GM23338 (cell line): ENCODE measurements at regions not wholly inside any gene's neighbourhood (a gene's known extent, or its start where the extent isn't known, plus 50 kb on each side); places are given as distances from the start of the nearest gene placed in this dataset.

ENCODE experiments used
- CREB1 ChIP-seq: fragments of 250-450 bp; sonication (Bioruptor Pico); IDR thresholded peaks from 2 replicates; pipeline ENCODE4 v1.5.0; 2020; ENCODE audit warnings: low read depth, mild to moderate bottlenecking, moderate library complexity
- EZH2 ChIP-seq: fragments of 200-600 bp; sonication (generic); IDR thresholded peaks from one replicate; pipeline ENCODE4 v1.8.0; 2017; ENCODE audit warnings: antibody characterized with exemption, mild to moderate bottlenecking, low read depth; ENCODE audit not compliant: unreplicated experiment
- EZH2phosphoT487 ChIP-seq: fragments of 200-600 bp; sonication (generic); IDR thresholded peaks from one replicate; pipeline ENCODE4 v1.8.1; 2018; ENCODE audit warnings: antibody characterized with exemption; ENCODE audit not compliant: unreplicated experiment
- JUNB ChIP-seq: IDR thresholded peaks from one replicate; pipeline ENCODE4 v1.6.1; 2016; ENCODE audit warnings: antibody characterized with exemption; ENCODE audit not compliant: unreplicated experiment
- NANOG ChIP-seq: IDR thresholded peaks from 2 replicates; pipeline ENCODE4 v1.6.1; 2016; ENCODE audit warnings: antibody characterized with exemption, borderline replicate concordance
- POLR2AphosphoS5 ChIP-seq: IDR thresholded peaks from 2 replicates; pipeline ENCODE4 v1.6.1; 2016; ENCODE audit warnings: antibody characterized with exemption, low read depth
- STAT1 ChIP-seq: IDR thresholded peaks from one replicate; pipeline ENCODE4 v1.6.1; 2016; ENCODE audit warnings: antibody characterized with exemption; ENCODE audit not compliant: unreplicated experiment
- ZNF114 ChIP-seq: fragments of 250-450 bp; sonication (Bioruptor Pico); IDR thresholded peaks from 2 replicates; pipeline ENCODE4 v1.5.0; 2020; ENCODE audit warnings: mild to moderate bottlenecking, moderate library complexity
- ZNF331 ChIP-seq: fragments of 250-450 bp; sonication (Bioruptor Pico); IDR thresholded peaks from 2 replicates; pipeline ENCODE4 v1.5.0; 2020; ENCODE audit warnings: low read depth, mild to moderate bottlenecking, moderate library complexity
- TF ChIP-seq, protein P1 (sequence below), 2 experiments: fragments of 200-600 bp in 1 of 2; sonication (generic) in 1 of 2; conservative IDR thresholded peaks; 2 replicates each; pipeline versions ENCODE4 v1.5.1 to v1.6.1; 2016 to 2017; ENCODE audit warnings: antibody characterized with exemption in 2 of 2, low read depth in 2 of 2, mild to moderate bottlenecking in 2 of 2, moderate library complexity in 1 of 2
- TF ChIP-seq, protein P2 (sequence below): IDR thresholded peaks from one replicate; pipeline ENCODE4 v1.6.1; 2018; ENCODE audit warnings: antibody characterized with exemption; ENCODE audit not compliant: unreplicated experiment
- TF ChIP-seq, protein P3 (sequence below): IDR thresholded peaks from 2 replicates; pipeline ENCODE4 v1.6.1; 2016; ENCODE audit warnings: antibody characterized with exemption
- TF ChIP-seq, protein P4 (sequence below): fragments of 250-450 bp; sonication (Bioruptor Pico); IDR thresholded peaks from 2 replicates; pipeline ENCODE4 v1.5.0; 2020; ENCODE audit warnings: mild to moderate bottlenecking, moderate library complexity

DNA sequence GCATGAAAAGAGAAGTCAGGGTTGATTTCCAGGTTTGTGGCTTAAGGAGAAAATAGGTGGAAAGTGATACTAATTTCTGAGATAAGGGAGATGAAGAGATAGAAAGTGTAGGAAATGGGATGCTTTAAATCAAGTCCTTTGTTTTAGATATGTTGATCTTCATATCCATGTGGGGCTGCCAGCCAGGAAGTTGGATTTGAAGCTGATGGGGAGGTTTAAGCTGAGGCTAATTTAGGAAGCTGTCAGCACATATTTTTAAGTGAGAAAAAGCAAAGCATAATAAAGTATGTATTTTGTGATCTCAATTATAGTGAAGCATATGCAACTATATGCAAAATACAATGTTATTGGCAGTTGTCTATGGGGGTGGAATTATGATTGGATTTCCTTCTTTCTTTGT is 428.4 kb downstream of the CSNK1G3 start:
- TF ChIP-seq, protein P1, sequence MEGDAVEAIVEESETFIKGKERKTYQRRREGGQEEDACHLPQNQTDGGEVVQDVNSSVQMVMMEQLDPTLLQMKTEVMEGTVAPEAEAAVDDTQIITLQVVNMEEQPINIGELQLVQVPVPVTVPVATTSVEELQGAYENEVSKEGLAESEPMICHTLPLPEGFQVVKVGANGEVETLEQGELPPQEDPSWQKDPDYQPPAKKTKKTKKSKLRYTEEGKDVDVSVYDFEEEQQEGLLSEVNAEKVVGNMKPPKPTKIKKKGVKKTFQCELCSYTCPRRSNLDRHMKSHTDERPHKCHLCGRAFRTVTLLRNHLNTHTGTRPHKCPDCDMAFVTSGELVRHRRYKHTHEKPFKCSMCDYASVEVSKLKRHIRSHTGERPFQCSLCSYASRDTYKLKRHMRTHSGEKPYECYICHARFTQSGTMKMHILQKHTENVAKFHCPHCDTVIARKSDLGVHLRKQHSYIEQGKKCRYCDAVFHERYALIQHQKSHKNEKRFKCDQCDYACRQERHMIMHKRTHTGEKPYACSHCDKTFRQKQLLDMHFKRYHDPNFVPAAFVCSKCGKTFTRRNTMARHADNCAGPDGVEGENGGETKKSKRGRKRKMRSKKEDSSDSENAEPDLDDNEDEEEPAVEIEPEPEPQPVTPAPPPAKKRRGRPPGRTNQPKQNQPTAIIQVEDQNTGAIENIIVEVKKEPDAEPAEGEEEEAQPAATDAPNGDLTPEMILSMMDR (conservative IDR thresholded peaks at IDR 0.05; ENCODE audit: low read depth in 2 of 2) = no peak
- TF ChIP-seq POLR2AphosphoS5 (no peak), EZH2 (no peak), NANOG (no peak), EZH2phosphoT487 (no peak), JUNB (no peak), CREB1 (CRISPR knock-in tag) (no peak), ZNF114 (CRISPR knock-in tag) (no peak), ZNF331 (no peak), STAT1 (no peak)
- TF ChIP-seq, protein P2, sequence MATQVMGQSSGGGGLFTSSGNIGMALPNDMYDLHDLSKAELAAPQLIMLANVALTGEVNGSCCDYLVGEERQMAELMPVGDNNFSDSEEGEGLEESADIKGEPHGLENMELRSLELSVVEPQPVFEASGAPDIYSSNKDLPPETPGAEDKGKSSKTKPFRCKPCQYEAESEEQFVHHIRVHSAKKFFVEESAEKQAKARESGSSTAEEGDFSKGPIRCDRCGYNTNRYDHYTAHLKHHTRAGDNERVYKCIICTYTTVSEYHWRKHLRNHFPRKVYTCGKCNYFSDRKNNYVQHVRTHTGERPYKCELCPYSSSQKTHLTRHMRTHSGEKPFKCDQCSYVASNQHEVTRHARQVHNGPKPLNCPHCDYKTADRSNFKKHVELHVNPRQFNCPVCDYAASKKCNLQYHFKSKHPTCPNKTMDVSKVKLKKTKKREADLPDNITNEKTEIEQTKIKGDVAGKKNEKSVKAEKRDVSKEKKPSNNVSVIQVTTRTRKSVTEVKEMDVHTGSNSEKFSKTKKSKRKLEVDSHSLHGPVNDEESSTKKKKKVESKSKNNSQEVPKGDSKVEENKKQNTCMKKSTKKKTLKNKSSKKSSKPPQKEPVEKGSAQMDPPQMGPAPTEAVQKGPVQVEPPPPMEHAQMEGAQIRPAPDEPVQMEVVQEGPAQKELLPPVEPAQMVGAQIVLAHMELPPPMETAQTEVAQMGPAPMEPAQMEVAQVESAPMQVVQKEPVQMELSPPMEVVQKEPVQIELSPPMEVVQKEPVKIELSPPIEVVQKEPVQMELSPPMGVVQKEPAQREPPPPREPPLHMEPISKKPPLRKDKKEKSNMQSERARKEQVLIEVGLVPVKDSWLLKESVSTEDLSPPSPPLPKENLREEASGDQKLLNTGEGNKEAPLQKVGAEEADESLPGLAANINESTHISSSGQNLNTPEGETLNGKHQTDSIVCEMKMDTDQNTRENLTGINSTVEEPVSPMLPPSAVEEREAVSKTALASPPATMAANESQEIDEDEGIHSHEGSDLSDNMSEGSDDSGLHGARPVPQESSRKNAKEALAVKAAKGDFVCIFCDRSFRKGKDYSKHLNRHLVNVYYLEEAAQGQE = no peak
- TF ChIP-seq, protein P3, sequence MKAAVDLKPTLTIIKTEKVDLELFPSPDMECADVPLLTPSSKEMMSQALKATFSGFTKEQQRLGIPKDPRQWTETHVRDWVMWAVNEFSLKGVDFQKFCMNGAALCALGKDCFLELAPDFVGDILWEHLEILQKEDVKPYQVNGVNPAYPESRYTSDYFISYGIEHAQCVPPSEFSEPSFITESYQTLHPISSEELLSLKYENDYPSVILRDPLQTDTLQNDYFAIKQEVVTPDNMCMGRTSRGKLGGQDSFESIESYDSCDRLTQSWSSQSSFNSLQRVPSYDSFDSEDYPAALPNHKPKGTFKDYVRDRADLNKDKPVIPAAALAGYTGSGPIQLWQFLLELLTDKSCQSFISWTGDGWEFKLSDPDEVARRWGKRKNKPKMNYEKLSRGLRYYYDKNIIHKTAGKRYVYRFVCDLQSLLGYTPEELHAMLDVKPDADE = no peak
- TF ChIP-seq, protein P4, sequence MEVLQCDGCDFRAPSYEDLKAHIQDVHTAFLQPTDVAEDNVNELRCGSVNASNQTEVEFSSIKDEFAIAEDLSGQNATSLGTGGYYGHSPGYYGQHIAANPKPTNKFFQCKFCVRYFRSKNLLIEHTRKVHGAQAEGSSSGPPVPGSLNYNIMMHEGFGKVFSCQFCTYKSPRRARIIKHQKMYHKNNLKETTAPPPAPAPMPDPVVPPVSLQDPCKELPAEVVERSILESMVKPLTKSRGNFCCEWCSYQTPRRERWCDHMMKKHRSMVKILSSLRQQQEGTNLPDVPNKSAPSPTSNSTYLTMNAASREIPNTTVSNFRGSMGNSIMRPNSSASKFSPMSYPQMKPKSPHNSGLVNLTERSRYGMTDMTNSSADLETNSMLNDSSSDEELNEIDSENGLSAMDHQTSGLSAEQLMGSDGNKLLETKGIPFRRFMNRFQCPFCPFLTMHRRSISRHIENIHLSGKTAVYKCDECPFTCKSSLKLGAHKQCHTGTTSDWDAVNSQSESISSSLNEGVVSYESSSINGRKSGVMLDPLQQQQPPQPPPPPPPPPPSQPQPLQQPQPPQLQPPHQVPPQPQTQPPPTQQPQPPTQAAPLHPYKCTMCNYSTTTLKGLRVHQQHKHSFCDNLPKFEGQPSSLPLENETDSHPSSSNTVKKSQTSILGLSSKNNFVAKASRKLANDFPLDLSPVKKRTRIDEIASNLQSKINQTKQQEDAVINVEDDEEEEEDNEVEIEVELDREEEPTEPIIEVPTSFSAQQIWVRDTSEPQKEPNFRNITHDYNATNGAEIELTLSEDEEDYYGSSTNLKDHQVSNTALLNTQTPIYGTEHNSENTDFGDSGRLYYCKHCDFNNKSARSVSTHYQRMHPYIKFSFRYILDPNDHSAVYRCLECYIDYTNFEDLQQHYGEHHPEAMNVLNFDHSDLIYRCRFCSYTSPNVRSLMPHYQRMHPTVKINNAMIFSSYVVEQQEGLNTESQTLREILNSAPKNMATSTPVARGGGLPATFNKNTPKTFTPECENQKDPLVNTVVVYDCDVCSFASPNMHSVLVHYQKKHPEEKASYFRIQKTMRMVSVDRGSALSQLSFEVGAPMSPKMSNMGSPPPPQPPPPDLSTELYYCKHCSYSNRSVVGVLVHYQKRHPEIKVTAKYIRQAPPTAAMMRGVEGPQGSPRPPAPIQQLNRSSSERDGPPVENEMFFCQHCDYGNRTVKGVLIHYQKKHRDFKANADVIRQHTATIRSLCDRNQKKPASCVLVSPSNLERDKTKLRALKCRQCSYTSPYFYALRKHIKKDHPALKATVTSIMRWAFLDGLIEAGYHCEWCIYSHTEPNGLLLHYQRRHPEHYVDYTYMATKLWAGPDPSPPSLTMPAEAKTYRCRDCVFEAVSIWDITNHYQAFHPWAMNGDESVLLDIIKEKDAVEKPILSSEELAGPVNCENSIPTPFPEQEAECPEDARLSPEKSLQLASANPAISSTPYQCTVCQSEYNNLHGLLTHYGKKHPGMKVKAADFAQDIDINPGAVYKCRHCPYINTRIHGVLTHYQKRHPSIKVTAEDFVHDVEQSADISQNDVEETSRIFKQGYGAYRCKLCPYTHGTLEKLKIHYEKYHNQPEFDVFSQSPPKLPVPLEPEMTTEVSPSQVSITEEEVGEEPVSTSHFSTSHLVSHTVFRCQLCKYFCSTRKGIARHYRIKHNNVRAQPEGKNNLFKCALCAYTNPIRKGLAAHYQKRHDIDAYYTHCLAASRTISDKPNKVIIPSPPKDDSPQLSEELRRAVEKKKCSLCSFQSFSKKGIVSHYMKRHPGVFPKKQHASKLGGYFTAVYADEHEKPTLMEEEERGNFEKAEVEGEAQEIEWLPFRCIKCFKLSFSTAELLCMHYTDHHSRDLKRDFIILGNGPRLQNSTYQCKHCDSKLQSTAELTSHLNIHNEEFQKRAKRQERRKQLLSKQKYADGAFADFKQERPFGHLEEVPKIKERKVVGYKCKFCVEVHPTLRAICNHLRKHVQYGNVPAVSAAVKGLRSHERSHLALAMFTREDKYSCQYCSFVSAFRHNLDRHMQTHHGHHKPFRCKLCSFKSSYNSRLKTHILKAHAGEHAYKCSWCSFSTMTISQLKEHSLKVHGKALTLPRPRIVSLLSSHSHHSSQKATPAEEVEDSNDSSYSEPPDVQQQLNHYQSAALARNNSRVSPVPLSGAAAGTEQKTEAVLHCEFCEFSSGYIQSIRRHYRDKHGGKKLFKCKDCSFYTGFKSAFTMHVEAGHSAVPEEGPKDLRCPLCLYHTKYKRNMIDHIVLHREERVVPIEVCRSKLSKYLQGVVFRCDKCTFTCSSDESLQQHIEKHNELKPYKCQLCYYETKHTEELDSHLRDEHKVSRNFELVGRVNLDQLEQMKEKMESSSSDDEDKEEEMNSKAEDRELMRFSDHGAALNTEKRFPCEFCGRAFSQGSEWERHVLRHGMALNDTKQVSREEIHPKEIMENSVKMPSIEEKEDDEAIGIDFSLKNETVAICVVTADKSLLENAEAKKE (CRISPR knock-in tag) = no peak
